ENCODE measurements at regions not wholly inside any gene's neighbourhood (a gene's known extent, or its start where the extent isn't known, plus 50 kb on each side); places are given as distances from the start of the nearest gene placed in this dataset.

- TF ChIP-seq CTCF (IDR thresholded peaks at IDR 0.05; ENCODE audit: low read depth, low read length, missing input control) (no peak), HNF4G (IDR thresholded peaks at IDR 0.05) (no peak), JUND (IDR thresholded peaks at IDR 0.05) (no peak), RAD21 (IDR thresholded peaks at IDR 0.05) (no peak), YY1 (IDR thresholded peaks at IDR 0.05) (no peak), TAF1 (conservative IDR thresholded peaks at IDR 0.05) (no peak)
Observed at GRCh38 chr13:88919970-88920628, 1248.9 kb downstream of the SLITRK5 start.

Measured in liver (tissue), 3 donors.